NOMO-1 (cell line): ENCODE measurements at regions not wholly inside any gene's neighbourhood (a gene's known extent, or its start where the extent isn't known, plus 50 kb on each side); places are given as distances from the start of the nearest gene placed in this dataset.

Experiments
- DNase-seq, 2 experiments: peaks; one replicate each; lab custom pipeline; 2025; ENCODE audit not compliant: unreplicated experiment in 2 of 2; lab: John Stamatoyannopoulos, UW

DNA sequence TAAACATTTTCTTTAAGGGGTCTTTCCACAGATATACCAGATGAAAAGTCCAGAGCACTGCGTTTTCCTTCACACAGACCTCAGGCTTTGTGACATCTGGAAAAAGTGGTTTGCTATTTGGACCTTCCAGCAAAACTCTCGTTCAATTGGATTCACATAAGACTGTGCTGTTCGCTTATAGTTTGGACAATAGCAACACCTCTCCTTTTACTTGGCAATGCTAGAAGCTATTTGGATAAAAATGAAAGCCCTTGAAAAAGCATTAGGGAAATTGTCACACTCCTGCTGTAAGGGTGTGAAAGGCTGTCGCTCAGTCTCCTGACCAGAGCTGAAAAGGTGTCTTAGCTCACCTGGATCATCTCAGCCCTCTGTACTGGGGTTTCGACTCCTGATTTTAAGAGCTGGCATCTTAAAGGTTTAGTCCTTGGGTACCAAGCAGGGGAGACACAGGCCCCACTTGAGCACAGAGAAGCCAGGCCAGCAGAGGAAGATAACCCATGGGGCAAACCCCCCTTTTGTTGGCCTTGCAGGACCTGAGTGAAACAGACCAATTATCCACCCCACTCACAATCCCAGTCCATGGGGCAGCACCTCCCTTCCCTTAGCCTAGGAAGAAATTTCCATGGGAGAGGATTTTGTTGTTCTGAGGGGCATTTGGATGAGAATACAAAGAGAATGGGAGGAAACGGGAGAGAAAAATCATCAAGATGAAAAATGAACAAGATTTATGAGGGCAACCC lies 257.6 kb downstream of the DLEU7 start:
- no peak for DNase-seq

DNA sequence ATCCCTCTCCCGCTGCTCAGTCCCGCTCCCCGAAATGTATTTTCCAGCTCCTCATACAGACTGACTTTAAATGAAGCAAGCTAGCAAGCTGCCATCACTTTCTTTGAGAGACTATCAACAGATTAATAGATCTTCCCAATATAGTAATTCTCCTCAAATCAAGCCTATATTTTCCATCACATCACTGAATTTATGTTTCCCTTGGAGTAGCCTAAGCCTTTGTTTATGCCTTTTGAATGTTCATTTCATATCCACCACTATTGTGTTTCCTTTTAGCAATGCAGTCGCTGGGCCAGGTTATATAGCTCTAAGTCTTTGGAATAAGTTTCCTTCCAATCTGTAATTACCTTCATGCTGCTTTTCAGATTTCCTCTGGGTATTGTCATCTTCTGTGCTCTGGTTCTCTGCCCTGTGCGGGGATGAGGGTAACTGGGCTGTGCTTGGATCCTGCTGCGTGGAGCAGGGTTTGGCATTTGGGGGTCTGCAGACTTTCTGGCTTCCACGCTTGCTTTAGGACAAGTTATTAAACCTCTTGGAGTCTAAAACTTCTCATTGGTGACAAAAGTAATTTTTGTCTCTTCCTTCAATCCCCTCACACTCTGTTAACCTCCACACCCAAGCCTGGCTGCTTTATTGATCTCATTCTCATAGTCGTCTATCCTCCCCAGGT lies 256.9 kb downstream of the DLEU7 start:
- DNase-seq = no peak

DNA sequence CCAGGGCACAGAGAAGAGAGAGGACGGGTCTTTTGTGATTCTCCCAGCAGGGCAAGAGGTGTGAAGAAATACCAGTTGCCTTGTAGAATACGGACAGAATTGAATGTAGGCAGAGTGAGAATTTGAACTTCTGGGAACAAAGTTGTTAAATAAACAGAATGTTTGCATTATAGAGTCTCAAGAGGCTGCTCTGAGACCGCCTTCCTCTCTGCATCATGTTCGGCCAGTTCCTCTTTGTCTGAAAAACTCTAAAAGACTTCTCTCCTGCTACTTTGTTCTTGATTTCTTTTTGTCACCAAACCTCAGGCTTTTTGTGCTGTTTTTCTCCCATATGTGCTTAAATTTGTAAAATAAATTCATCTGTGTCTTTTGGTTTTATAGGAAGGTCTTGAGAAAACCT lies 256.4 kb downstream of the DLEU7 start:
- DNase-seq = peak; percentile 54 to 57

DNA sequence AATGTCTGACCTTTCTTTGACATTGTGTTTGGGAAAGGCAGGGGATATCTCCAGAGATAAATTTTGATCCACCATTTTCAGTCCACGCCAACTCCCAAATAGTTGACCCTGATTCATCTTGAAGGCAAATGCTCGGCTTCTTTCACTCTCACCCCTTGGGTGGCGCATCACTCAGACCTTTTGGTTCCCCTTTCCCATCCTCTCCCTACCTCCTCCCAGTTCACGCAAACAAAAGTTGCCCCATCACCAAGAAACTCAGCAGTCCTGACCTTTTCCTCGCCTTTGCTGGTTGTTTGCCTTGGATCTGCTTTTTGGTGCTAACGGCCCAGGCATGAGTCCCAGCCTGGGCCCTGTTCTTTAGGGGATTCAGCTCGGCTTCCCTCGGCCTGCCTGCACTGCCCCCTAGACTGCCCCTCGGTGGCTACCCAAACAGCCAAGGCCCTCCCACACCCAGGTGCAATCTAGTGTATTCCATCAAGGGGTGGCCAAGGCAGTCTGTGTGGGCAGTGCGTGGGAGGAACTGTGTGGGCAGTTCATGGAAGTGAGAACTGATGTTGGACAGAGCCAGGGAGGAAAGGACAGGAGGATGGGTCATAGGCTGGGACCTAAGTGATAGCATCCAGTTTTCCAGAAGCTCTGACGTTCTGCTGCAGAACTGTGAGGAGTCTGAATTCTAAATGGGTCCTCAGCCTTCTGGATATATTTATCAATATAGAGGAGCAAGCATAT lies 255.7 kb downstream of the DLEU7 start:
- DNase-seq = no peak

DNA sequence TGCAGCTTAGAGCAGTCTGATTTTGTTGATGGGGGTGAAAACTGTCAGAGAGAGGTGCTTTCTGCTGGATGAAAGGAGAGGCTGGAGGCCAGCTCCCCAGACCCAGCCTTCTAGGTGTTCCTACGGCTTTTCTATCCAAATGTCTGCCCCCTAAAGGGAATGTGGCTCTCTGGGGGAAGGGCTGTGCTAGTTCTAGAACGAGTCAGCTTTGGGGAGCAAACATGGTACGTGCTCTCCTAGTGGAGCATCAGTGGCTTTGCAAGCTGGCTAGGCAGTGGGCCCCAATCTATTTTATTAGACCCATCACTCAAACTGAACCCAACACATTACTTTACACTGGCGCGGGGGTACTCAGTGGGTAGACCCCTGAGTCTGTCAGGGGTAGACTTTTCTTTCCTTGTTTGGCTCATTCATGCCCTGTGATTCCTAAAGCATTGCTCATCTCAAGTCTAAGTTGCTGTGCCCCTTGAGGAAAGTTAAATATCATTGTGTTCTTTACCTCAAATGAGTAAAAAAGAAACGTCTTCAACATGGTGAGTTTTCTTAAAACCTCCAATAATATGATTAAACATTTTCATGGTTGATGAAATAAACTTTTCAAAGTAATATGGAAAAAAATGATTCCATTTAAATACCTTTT lies 254.9 kb downstream of the DLEU7 start:
- no peak for DNase-seq

DNA sequence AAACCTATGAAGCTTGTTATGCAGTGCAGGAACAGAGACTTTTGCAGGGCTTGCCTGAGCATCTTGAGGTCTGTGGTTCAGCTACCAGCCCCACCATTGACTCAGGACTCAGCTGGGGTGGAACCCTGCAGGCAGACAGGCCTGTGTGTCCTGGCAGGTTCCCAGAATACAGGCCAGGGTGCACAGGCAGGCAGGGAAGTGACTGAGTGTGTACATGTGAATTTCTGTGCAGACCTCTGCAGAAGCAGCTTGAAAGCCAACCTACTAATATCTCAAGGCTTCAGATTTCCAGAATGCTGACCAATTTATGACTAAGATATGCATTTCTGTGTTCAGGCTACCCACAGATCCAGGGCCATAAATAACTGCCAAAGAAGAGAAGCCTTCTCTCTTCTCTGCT lies 254.4 kb downstream of the DLEU7 start:
- DNase-seq = peak in 1 of 2 experiments; percentile 54

DNA sequence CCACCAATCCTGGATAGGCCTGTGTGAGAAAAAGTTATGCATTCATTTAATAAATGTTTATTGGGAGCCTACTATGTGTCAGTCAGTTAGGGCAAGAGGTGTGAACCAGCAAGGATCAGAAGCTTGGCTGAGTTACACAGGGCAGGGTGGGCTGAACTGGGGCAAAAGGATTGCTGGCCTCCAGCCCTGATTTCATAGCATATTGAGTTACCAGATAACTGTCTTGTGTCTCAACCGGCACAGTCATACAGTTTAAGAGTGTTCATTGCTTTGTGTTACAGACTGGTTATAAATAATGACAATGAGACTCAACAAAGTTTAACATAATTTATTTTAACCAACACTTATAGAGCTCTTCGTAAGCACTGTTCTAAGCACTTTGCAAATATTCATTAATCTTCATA lies 253.8 kb downstream of the DLEU7 start:
- DNase-seq = peak in 1 of 2 experiments; percentile 36

DNA sequence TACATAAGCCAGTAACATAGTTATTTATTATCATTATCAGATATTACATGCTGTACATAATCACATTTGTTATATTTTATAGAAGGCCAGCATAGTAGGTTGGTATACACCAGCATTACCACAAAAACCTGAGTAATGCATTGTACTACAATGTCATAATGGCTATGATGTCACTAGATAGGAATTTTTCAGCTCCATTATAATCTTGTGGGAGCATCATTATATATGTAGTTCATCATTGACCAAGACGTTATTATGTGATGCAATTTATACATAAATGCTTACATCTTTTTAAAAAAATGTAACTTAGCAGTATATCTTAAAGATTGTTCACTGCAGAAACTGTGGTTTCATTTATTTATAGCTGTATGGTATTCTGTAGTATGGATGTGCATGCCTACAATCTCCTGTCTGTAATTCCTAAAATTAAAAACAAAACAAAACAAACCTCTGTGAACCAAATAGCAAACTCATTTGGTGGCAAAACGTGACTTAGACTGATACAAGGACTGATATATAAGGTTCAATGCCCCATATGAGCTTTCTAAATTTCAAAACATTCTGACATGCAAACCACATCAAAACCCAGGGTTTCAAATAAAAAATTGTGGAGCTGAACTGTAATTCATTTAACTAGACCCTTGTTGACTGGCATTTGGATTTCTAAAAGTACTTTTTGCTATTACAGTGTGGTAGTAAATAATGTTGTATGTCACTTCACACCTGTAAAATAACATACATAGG lies 250.9 kb downstream of the DLEU7 start:
- DNase-seq = no peak

DNA sequence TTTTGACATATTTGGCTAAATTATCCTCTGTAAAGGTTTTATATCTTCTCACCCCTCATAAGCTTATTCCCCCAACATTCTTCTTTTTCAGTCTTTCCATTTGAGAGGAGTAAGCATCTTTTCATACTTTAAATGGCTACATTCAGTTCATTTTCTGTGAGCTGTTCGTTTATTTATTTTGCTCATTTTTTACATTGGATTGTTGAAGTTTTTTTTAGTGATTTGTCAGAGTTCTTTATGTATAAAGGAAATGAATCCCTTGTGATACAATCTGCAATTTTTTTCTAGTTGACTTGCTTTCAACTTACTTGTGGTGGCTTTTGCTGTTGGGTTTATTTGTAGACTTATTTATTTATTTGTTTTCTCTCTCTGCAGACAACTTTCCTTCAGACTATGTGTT lies 250.3 kb downstream of the DLEU7 start:
- DNase-seq = no peak

DNA sequence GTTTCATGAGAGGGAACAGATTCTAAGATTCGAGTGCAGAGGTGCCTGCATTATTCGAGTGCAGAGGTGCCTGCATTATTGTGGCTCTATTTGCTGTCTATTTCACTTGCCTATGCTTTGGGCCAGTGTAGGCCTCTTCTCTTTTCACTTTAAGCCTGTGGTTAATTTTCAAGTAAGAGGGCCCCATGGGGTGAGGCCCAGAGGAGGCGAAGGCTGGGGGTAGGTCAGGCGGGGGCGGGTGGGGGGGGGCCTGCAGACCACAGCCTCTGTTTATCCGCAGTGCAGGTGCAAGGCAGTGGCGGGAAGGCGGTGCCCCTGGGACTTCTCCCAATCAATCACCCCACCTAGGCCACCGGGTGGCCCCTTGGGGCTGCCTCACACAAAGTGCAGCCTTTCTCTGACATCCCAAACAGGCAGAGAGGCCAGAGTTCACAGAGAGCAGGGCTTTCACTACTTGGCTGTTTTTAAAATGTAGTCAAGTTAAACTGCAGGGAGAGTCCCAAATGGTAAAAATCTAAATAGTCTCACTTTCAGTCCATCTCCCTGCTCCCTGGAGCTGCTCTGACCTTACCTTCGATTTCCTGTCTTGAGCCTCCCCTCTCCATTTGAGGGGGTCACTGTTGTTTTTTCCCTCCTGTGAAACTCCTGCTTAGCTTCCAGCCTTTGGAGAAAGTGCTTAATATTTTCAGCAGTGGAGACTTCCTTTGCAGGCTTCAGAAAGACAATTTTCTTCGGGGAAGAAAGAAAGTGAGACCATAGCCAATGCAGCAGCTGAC lies 249.0 kb downstream of the DLEU7 start:
- peak; percentile 49 to 58 for DNase-seq

DNA sequence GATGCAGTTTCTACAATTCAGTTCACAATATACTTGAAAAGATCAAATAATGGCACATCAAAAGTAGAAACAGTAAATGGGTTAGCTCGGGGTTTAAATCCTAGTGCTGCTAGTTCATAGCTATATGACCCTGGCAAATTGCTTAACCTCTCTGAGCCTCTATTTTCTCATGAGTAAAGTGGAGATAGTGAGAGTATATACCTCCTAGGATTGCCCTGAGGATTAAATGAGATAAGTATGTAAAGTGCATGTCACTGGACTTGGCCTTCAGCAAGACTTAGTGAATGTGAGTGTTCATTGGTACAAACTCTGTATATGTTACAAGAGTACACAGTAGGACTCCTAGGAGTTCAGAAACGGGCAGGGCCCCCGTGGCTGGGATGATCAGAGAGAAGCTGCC lies 248.3 kb downstream of the DLEU7 start:
- DNase-seq = no peak

DNA sequence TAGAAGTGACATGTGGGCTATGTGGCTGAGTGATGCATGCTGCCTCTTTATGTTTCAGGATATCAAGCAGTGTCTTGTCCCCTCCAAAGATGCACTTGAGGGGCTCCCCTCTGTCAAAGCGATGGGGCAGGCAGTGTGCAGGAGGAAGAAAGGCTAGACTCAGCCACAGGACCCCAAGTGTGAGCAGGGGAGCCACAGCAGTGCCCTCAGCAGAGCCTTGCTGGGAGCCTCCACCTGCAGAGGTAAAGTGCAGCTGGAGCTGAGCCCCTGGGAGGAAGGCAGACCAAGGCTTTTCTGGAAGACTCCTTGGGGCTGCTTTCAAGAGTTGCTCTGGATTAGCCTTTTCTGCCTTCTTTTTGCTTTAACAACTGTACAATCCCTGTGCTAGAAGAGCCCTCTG lies 247.3 kb downstream of the DLEU7 start:
- no peak for DNase-seq

DNA sequence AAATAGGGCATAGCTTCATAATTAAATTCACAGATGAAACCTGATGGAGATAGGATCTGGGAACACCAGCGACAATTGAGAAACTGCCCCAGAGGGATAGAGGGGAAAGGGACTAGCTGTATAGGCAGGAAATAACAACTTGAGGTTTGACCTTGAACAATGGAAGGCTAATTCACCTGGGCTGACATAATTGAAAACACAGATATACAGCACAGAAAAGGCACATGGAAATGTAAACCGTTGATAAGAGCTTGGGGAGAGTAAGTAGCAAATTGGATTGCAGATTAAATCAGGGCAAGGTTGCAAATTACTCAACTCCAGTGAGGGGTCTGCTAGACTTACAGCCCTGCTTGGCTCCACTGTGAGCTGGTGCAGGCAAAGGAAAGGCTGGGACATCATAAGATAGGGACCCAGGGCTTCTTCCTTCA lies 246.7 kb downstream of the DLEU7 start:
- no peak for DNase-seq

DNA sequence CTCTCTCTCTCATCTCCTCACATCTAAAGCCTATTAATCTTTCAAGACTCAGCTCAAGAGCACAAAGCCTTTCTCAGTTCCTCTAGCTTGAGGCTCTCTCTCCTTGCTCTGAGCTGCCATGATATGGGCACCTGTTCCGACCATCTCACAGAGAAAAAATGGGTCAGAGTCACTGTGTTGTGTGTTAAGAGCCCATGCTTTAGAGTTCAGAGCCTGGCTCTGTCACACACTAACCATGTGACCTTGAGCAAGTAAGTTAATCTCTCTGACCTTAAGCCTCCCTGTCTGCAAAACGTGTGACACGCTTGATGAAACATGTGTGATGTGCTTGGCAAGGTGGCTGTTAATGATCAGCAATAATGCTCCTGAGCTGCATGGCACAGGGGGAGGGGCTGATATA lies 245.2 kb downstream of the DLEU7 start:
- DNase-seq = no peak

DNA sequence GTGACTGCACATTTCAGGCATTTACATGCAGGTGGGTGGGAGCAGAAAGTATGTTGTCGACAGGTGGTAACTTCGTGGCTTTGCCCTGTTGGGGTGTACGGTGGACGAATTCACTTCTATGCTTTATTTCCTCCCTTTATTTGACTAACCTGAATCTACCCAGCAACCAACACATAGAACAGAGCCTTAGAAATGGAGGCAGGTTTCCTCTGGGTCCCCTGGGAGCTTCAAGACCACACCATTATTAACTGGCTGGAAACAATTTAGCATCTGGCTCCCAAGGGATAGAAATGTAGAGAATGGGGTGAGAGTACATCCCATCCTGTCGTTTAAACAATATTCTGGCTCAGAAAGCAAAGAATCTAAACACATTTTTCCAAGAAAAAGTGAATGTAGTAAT lies 244.4 kb downstream of the DLEU7 start:
- DNase-seq = no peak

DNA sequence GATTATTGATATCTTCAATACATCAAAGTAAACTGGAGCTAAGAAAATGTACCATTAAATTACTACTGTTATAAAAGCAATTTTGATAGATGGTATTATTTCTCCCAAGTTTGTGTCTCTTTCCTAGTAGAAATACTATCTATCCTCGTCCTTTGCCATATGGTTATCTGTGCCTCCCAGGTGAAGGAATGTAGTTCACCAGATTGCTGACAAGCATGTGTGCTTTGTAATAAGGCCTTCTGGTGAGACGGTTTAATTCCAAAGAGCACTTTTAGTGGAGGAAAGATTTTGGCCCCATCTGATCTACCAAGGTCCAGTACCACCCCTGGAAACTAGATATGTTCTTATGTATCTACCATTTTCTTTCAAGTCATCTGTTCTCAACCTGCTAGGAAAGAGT lies 243.6 kb downstream of the DLEU7 start:
- no peak for DNase-seq

DNA sequence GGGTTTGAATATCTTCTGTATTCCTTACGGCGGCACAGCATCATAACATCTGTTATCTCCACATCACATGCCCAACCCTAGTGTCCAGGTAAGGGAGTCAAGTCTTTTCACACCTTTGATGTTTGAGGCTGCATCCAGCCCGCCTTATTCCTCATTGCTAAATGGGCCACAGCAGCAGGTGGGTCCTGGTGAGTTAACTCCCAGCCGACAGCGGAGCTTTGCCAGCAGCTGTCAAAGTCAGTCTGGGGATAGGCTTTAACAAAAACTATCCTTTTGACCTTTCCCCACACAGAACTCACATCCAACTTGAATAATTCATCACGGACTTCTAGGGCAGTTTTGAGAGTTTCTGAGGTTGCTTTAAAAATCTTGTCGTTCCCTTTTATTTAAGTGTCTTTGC lies 235.1 kb downstream of the DLEU7 start:
- no peak for DNase-seq

DNA sequence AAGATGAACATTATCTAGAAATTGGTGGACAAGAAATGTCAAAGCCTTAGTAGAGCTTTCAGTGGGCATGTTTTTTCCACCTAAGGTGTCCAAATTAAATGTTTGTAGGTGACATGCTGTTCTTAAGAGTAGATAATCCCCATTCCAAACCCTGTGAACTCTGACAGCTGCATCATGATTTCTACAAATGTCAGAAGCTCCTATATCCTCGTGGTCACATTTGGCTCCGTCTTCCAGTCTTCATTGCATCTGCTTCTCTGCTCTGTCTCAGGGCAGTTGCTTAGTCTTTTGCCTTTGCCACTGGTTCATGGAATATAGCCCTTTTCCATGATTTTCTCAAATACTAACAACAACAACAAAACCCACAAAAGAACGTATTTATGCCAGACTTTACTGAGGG lies 234.5 kb downstream of the DLEU7 start:
- DNase-seq = no peak

DNA sequence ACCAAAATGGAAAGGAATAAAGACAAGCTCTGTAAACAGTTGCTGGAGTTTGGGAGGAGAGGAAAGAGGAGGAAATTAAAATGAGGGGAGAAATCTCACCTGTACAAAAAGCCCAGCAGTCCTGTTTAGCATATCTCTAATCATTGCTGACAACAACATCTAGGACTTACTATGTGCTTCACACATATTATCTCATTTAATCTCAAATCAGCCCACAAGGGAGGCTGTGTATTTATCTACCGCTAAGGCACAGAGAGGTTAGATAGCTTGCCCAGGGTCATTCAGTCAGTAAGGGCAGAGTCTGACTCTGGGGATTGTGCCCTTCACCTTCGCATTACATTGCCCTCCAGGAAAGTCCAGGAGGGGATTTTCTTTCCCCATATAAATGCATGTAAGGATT lies 233.3 kb downstream of the DLEU7 start:
- DNase-seq = no peak
